HG02571 (cell line): ENCODE measurements at regions not wholly inside any gene's neighbourhood (a gene's known extent, or its start where the extent isn't known, plus 50 kb on each side); places are given as distances from the start of the nearest gene placed in this dataset.
A peak's percentile ranks its signal among the peaks of the same experiment; 100 is the strongest.
"Not testable (repeated sequence)": the region's sequence is repeated elsewhere in the genome, so short reads cannot be mapped to it uniquely, and the experiment has no call there.

ENCODE experiments used
- ATAC-seq: cut with Tn5 transposase; IDR thresholded peaks from one replicate; pipeline ENCODE4 v1.9.1; 2021; ENCODE audit warnings: mild to moderate bottlenecking, moderate library complexity; ENCODE audit not compliant: unreplicated experiment

GRCh38 chr2:75925331-75926024 lies 214.8 kb upstream of the GCFC2 start:
- ATAC-seq: no peak

GRCh38 chr2:75922191-75922590 lies 211.5 kb upstream of the GCFC2 start:
- no peak for ATAC-seq

GRCh38 chr2:75920859-75921551 lies 210.3 kb upstream of the GCFC2 start:
- ATAC-seq: no peak

- ATAC-seq: no peak
These were observed 205.3 kb upstream of the GCFC2 start for GRCh38 chr2:75915851-75916634.

- peak; percentile 72 for ATAC-seq
These were observed 186.2 kb upstream of the GCFC2 start for GRCh38 chr2:75896779-75897366.

GRCh38 chr2:75894170-75894569 lies 183.5 kb upstream of the GCFC2 start:
- peak; percentile 79 for ATAC-seq

- no peak for ATAC-seq
These were observed 181.8 kb upstream of the GCFC2 start for GRCh38 chr2:75892490-75892889.

GRCh38 chr2:75882530-75882929 lies 171.8 kb upstream of the GCFC2 start:
- ATAC-seq: no peak

- ATAC-seq: not testable (repeated sequence)
These were observed 164.9 kb upstream of the GCFC2 start for GRCh38 chr2:75875606-75876005.

GRCh38 chr2:75871762-75872614 lies 161.3 kb upstream of the GCFC2 start:
- ATAC-seq: not testable (repeated sequence)

- no peak for ATAC-seq
These were observed 160.0 kb upstream of the GCFC2 start for GRCh38 chr2:75870651-75871137.

GRCh38 chr2:75870133-75870532 lies 159.4 kb upstream of the GCFC2 start:
- ATAC-seq: no peak

GRCh38 chr2:75865702-75866101 lies 155.0 kb upstream of the GCFC2 start:
- no peak for ATAC-seq

GRCh38 chr2:75865083-75865482 lies 154.4 kb upstream of the GCFC2 start:
- ATAC-seq: no peak

GRCh38 chr2:75862547-75862946 lies 151.8 kb upstream of the GCFC2 start:
- ATAC-seq: no peak

- no peak for ATAC-seq
These were observed 142.7 kb upstream of the GCFC2 start for GRCh38 chr2:75853436-75853835.

GRCh38 chr2:75852639-75853038 lies 141.9 kb upstream of the GCFC2 start:
- ATAC-seq: no peak

- ATAC-seq: no peak
These were observed 136.0 kb upstream of the GCFC2 start for GRCh38 chr2:75846683-75847190.

- ATAC-seq: no peak
These were observed 133.9 kb upstream of the GCFC2 start for GRCh38 chr2:75844651-75845050.

- ATAC-seq: not testable (repeated sequence)
These were observed 123.9 kb upstream of the GCFC2 start for GRCh38 chr2:75834588-75834987.
